Ovary (tissue), 7 donors: ENCODE measurements at regions not wholly inside any gene's neighbourhood (a gene's known extent, or its start where the extent isn't known, plus 50 kb on each side); places are given as distances from the start of the nearest gene placed in this dataset.
"Not testable (repeated sequence)": the region's sequence is repeated elsewhere in the genome, so short reads cannot be mapped to it uniquely, and the experiment has no call there.

Experiments used
- DNase-seq, 5 donors: peaks; one replicate each; pipeline ENCODE4 v3.0.0-alpha.2; 2019 to 2020
- H3K27ac ChIP-seq, 2 donors: fragments of 200-600 bp; one replicate each; pipeline versions ENCODE4 v1.5.1 to v1.8.0; 2019 to 2022
- H3K27me3 ChIP-seq: fragments of 200-600 bp; one replicate; pipeline ENCODE4 v1.8.0; 2022
- H3K36me3 ChIP-seq: fragments of 200-600 bp; sonication (generic); one replicate; pipeline ENCODE4 v1.5.1; 2019
- H3K4me1 ChIP-seq: one replicate; pipeline ENCODE4 v1.8.1; 2013; ENCODE audit warnings: mild to moderate bottlenecking, moderate library complexity; ENCODE audit not compliant: insufficient read depth
- H3K4me3 ChIP-seq: fragments of 200-600 bp; sonication (generic); one replicate; pipeline ENCODE4 v1.5.1; 2017
- H3K9me3 ChIP-seq, 2 donors: fragments of 200-600 bp in 1 of 2; sonication (generic) in 1 of 2; one replicate each; pipeline versions ENCODE4 v1.5.1 to v1.8.1; 2013 to 2019; ENCODE audit warnings: mild to moderate bottlenecking in 1 of 2, moderate library complexity in 1 of 2
- EP300 ChIP-seq: sonication (generic); formaldehyde crosslinking; IDR thresholded peaks from one replicate; pipeline ENCODE4 v1.6.1; 2017; ENCODE audit warnings: antibody characterized with exemption
- POLR2A ChIP-seq: fragments of 450-650 bp; IDR thresholded peaks from one replicate; pipeline ENCODE4 v1.6.1; 2017; ENCODE audit warnings: antibody characterized with exemption, mild to moderate bottlenecking, moderate library complexity
- WGBS, 3 donors: extraction: QIAGEN DNeasy Blood & Tissue Kit in 1 of 3; methylation state at CpG; one replicate each; pipeline versions ENCODE4 v1.1.5 to v1.1.7; 2013 to 2017; 5-methylcytosine and 5-hydroxymethylcytosine counted together
- intact Hi-C, 4 donors: fragments of 100-400 bp; cut with DNase I; formaldehyde crosslinking; loops; one replicate each; pipeline versions ENCODE4 v1.11.0 to v1.15.1; 2022 to 2023
- TF ChIP-seq, protein P1 (sequence below), 3 donors: fragments of 450-650 bp in 2 of 3; fragments of 200-600 bp in 1 of 3; IDR thresholded peaks; one replicate each; pipeline versions ENCODE4 v1.5.1 to v1.8.0; 2016 to 2022; ENCODE audit warnings: antibody characterized with exemption in 3 of 3, mild to moderate bottlenecking in 1 of 3
- donor health status: DM: no; HTN: no; CAD: no; lungs with moderate emphysema.
- donor health status: DM: no; HTN: no; CAD: no.
- donor health status: Bipolar disorder and iron deficiency.
- donor health status: DM: no; HTN: no; CAD: no.
- donor health status: DM: yes; HTN: yes; CAD: no.

DNA sequence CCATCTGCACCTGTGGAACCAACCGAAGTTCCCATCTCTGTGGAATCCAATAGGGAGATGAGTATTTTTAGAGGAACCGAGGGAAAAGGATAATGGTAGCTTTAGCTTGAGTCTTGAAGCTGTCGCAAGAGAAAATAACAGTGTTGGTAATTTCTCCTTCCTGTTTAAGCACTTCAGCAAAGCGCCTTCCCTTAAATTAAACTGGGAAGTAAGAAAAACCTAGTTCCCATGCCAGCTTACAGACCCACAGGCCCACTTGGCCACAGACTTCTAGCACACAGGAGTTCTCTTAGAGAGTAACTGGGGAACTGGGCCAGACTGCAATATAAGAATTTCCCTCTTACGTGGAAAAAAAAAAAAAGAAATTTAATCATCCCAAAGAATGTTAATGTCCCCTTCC lies 223.8 kb downstream of the EFCAB11 start:
- H3K4me1 ChIP-seq, result no peaks in the 10 kb centered on the region
- no peak for DNase-seq
- intact Hi-C loops, result loop anchor here in 1 of 4 donors (5.0 kb wide), 1 partner anchor 203 kb away; no protein-coding TSS in a partner anchor
- no peaks in the 10 kb centered on the region for H3K36me3 ChIP-seq
- no peaks in the 10 kb centered on the region for H3K9me3 ChIP-seq
- no peak overlapping the region for H3K27ac ChIP-seq
- WGBS, 3 donors, result 78 to 84% (median 83%) methylated on average over 5 of the region's 5 CpGs
- H3K27me3 ChIP-seq, result no peaks in the 10 kb centered on the region
- TF ChIP-seq, protein P1, sequence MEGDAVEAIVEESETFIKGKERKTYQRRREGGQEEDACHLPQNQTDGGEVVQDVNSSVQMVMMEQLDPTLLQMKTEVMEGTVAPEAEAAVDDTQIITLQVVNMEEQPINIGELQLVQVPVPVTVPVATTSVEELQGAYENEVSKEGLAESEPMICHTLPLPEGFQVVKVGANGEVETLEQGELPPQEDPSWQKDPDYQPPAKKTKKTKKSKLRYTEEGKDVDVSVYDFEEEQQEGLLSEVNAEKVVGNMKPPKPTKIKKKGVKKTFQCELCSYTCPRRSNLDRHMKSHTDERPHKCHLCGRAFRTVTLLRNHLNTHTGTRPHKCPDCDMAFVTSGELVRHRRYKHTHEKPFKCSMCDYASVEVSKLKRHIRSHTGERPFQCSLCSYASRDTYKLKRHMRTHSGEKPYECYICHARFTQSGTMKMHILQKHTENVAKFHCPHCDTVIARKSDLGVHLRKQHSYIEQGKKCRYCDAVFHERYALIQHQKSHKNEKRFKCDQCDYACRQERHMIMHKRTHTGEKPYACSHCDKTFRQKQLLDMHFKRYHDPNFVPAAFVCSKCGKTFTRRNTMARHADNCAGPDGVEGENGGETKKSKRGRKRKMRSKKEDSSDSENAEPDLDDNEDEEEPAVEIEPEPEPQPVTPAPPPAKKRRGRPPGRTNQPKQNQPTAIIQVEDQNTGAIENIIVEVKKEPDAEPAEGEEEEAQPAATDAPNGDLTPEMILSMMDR (IDR thresholded peaks at IDR 0.05), result no peak
- TF ChIP-seq EP300, result no peak
- no peak for TF ChIP-seq POLR2A
- H3K4me3 ChIP-seq, result no peak overlapping the region

DNA sequence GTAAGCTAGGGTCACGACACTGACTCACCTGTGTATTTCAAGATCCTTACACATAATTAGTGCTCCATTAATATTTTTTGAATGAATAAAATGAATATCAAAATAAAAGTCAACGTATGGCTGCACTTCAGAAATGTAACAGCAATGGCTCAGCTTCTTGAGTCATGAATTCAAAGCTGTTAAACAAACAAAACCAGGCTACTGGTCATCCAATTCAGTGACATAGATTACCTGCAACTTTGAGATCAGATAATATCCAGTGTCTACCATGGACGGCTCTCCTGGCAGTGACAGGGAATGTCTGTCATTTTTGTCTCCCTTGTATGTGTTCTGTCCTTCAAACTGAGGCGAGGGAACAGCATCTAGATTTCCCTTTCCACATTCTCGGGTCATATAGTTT lies 225.6 kb downstream of the EFCAB11 start:
- H3K9me3 ChIP-seq, result no peaks in the 10 kb centered on the region
- H3K27ac ChIP-seq, result no peak overlapping the region
- 84 to 90% (median 87%) methylated on average over 5 of the region's 5 CpGs for WGBS, 3 donors
- TF ChIP-seq POLR2A (no peak), EP300 (no peak)
- TF ChIP-seq, protein P1 (IDR thresholded peaks at IDR 0.05), result no peak
- no peaks in the 10 kb centered on the region for H3K4me1 ChIP-seq
- DNase-seq, result no peak
- H3K4me3 ChIP-seq, result no peak overlapping the region
- no peaks in the 10 kb centered on the region for H3K27me3 ChIP-seq
- no peaks in the 10 kb centered on the region for H3K36me3 ChIP-seq
- intact Hi-C loops, result no loop called here

DNA sequence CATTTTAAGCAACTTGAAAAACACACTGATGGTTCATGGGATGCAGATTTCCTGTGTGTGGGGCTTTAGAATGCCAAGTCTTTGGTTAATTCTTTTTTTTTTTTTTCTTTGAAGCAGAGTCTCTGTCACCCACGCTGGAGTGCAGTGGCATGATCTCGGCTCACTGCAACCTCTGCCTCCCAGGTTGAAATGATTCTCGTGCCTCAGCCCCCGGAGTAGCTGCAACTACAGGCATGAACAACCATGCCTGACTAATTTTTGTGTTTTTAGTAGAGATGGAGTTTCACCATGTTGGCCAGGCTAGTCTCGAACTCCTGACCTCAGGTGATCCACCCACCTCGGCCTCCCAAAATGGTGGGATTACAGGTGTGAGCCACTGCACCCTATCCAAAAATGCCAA lies 228.3 kb downstream of the EFCAB11 start:
- intact Hi-C loops, H3K4me1 ChIP-seq, H3K9me3 ChIP-seq, H3K27me3 ChIP-seq, H3K36me3 ChIP-seq, DNase-seq, H3K27ac ChIP-seq, H3K4me3 ChIP-seq: not testable (repeated sequence)
- 85 to 90% (median 86%) methylated on average over 6 of the region's 6 CpGs for WGBS, 3 donors

DNA sequence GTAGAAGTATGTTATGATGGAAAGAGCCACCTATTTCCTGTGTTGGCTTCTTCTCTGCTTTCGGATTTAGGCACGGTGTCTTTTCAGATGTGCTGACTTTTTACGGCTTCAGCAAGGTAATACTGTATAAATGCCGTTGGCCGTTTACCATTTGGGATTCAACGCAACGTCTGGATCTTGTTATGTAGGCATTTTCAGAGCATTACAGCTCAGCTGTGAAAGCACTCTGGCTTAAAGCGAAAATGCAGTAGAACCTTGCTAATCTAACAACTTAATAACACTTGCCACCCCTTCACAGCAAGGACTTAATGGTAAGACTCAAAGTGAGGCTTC lies 229.9 kb downstream of the EFCAB11 start:
- no peak overlapping the region for H3K27ac ChIP-seq
- WGBS, 3 donors, result 56 to 62% (median 59%) methylated on average over 8 of the region's 8 CpGs
- no peaks in the 10 kb centered on the region for H3K27me3 ChIP-seq
- DNase-seq, result no peak
- intact Hi-C loops, result no loop called here
- H3K4me1 ChIP-seq, result no peaks in the 10 kb centered on the region
- no peak overlapping the region for H3K4me3 ChIP-seq
- TF ChIP-seq POLR2A (no peak), EP300 (no peak)
- TF ChIP-seq, protein P1 (IDR thresholded peaks at IDR 0.05), result no peak
- no peaks in the 10 kb centered on the region for H3K36me3 ChIP-seq
- H3K9me3 ChIP-seq, result no peaks in the 10 kb centered on the region

DNA sequence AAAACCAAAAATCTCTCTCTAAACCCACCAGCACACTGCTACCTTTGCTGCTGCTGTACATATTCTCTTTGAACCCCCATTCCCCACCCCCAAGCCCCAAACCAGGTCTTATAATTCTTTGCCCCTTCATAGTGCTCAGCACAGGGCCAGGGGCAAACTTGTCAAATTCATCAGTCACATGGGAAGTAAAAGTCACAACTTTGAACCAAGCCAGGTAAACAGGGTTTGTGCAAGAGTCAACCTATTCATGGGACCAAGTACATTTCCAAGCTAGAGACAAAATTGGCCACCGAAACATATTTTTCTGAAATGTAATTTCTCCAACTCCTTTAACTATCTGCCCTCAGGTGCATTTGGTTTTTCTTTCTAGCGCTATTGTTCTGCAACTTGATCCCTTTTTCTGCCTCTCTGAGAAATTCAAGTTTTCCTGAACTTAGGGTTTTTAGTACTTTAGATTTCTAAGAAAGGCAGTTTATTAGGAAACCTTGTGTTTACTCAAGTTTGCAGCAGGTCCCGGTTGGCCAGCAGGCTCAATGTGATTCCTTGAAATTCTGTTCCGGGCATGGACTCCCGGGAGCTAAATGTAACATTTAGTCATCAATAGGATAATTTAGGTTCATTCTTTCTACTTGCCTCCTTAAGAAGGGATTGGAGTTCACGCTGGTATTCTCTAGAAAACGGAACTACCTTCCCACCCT lies 230.5 kb downstream of the EFCAB11 start:
- intact Hi-C loops, result no loop called here
- WGBS, 3 donors, result 57 to 72% (median 68%) methylated on average over 7 of the region's 7 CpGs
- Histone ChIP-seq H3K27me3 (no peaks in the 10 kb centered on the region), H3K27ac (no peak overlapping the region), H3K9me3 (no peaks in the 10 kb centered on the region), H3K4me3 (no peak overlapping the region), H3K4me1 (no peaks in the 10 kb centered on the region), H3K36me3 (no peaks in the 10 kb centered on the region)
- no peak for DNase-seq
- TF ChIP-seq, protein P1 (IDR thresholded peaks at IDR 0.05), result no peak
- TF ChIP-seq EP300 (no peak), POLR2A (no peak)
